Colonic mucosa (tissue), 4 donors: ENCODE measurements at regions not wholly inside any gene's neighbourhood (a gene's known extent, or its start where the extent isn't known, plus 50 kb on each side); places are given as distances from the start of the nearest gene placed in this dataset.

ENCODE experiments used
- DNase-seq: peaks from one replicate; pipeline ENCODE4 v3.0.0-alpha.2; 2020
- H3K27ac ChIP-seq: fragments of 200-600 bp; one replicate; pipeline ENCODE4 v1.8.0; 2021
- H3K27me3 ChIP-seq: fragments of 200-600 bp; one replicate; pipeline ENCODE4 v1.8.0; 2021
- H3K36me3 ChIP-seq: fragments of 200-600 bp; one replicate; pipeline ENCODE4 v1.8.0; 2021
- H3K4me1 ChIP-seq: fragments of 200-600 bp; one replicate; pipeline ENCODE4 v1.8.0; 2021; ENCODE audit warnings: mild to moderate bottlenecking
- H3K4me3 ChIP-seq: fragments of 200-600 bp; one replicate; pipeline ENCODE4 v1.8.0; 2021
- H3K9ac ChIP-seq, 2 donors: one replicate each; pipeline ENCODE4 v1.7.0; 2013; ENCODE audit warnings: control low read depth in 2 of 2, low read depth in 2 of 2, low read length in 2 of 2
- H3K9me3 ChIP-seq: fragments of 200-600 bp; one replicate; pipeline ENCODE4 v1.8.0; 2021
- intact Hi-C: fragments of 100-400 bp; cut with DNase I; formaldehyde crosslinking; loops from one replicate; pipeline ENCODE4 v1.14.1; 2022
- TF ChIP-seq, protein P1 (sequence below): fragments of 200-600 bp; IDR thresholded peaks from one replicate; pipeline ENCODE4 v1.8.0; 2022; ENCODE audit warnings: antibody characterized with exemption, mild to moderate bottlenecking
- donor health status: healthy.
- donor health status: DM: no; HTN: no; CAD: no.
- donor health status: DM: no; HTN: no; CAD: no.

DNA sequence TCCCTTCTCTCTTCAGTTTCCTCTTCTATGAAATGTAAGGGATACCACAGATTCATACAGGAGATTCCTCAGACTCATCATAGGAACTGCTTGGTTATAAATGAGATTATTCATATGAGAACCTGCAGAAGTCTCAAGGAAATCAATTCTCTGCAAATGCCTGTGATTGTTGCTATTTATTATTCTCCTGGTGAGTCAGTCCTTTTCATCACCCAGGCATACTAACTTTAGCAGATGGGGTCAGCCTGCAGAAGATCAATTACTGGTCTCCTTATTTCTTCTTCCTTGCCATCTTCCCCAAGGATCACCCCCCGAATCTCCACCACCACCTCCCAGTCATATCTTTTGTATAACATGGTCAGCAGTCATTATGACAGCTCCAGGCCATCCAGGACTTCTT lies 53.8 kb upstream of the DCP1A start:
- Histone ChIP-seq H3K36me3 (no peaks in the 10 kb centered on the region), H3K27me3 (no peaks in the 10 kb centered on the region), H3K4me1 (no peaks in the 10 kb centered on the region), H3K9ac (no peak overlapping the region), H3K9me3 (no peaks in the 10 kb centered on the region), H3K4me3 (no peak overlapping the region), H3K27ac (no peak overlapping the region)
- TF ChIP-seq, protein P1, sequence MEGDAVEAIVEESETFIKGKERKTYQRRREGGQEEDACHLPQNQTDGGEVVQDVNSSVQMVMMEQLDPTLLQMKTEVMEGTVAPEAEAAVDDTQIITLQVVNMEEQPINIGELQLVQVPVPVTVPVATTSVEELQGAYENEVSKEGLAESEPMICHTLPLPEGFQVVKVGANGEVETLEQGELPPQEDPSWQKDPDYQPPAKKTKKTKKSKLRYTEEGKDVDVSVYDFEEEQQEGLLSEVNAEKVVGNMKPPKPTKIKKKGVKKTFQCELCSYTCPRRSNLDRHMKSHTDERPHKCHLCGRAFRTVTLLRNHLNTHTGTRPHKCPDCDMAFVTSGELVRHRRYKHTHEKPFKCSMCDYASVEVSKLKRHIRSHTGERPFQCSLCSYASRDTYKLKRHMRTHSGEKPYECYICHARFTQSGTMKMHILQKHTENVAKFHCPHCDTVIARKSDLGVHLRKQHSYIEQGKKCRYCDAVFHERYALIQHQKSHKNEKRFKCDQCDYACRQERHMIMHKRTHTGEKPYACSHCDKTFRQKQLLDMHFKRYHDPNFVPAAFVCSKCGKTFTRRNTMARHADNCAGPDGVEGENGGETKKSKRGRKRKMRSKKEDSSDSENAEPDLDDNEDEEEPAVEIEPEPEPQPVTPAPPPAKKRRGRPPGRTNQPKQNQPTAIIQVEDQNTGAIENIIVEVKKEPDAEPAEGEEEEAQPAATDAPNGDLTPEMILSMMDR, result no peak
- intact Hi-C loops, result no loop called here
- no peak for DNase-seq

- TF ChIP-seq, protein P1, result no peak
- Histone ChIP-seq H3K9ac (no peak overlapping the region), H3K4me3 (no peak overlapping the region), H3K4me1 (no peaks in the 10 kb centered on the region), H3K36me3 (no peaks in the 10 kb centered on the region), H3K9me3 (no peaks in the 10 kb centered on the region), H3K27ac (no peak overlapping the region), H3K27me3 (no peaks in the 10 kb centered on the region)
- DNase-seq, result no peak
- intact Hi-C loops, result no loop called here
Observed at GRCh38 chr3:53402326-53402725, 55.0 kb upstream of the DCP1A start.

DNA sequence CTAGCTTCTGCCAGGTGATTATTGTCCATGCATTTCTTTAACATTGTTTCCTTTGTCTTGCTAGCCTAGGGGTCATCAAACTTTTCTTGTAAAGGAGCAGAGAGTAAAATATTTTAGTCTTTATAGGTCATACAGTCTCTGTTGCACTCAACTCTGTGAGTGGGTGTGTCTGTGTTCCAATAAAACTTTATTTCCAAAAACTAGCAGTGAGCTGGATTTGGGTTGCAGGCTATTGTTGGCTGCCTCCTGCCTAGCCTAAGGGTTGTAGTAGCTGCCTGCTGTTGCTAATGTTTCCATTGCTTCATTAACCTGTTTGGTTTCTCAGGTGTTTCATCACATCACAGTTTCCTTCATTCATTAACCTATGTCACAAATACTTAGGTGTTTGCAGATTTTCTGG lies 64.0 kb upstream of the DCP1A start:
- H3K4me3 ChIP-seq, result no peak overlapping the region
- TF ChIP-seq, protein P1, result no peak
- no peak overlapping the region for H3K27ac ChIP-seq
- H3K9me3 ChIP-seq, result no peaks in the 10 kb centered on the region
- DNase-seq, result no peak
- H3K36me3 ChIP-seq, result no peaks in the 10 kb centered on the region
- H3K9ac ChIP-seq, result no peak overlapping the region
- H3K27me3 ChIP-seq, result no peaks in the 10 kb centered on the region
- intact Hi-C loops, result no loop called here
- no peaks in the 10 kb centered on the region for H3K4me1 ChIP-seq

- TF ChIP-seq, protein P1, result no peak
- Histone ChIP-seq H3K9ac (no peak overlapping the region), H3K27ac (no peak overlapping the region), H3K36me3 (no peaks in the 10 kb centered on the region), H3K4me3 (no peak overlapping the region), H3K27me3 (no peaks in the 10 kb centered on the region), H3K9me3 (no peaks in the 10 kb centered on the region), H3K4me1 (no peaks in the 10 kb centered on the region)
- no peak for DNase-seq
- intact Hi-C loops, result no loop called here
Observed at GRCh38 chr3:53412953-53413352, 65.6 kb upstream of the DCP1A start.

DNA sequence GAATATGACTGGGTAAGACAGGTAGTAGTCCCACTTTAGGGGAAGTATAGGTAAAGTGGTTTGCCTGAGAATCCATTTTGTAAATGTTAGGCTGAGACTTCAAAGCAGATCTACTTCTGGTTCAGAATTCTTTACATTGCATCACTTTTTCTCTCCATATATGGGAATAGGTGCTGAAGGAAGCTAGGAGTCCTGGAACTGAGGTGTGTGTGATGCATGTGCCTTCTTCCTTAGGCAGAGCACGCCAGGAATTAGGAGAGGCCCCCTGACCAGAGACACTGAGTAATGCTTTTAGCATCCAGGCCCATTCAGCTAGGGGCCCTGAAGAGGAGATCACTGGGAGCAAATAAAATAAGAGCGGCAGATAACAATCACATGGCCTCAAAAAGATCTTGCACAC lies 69.2 kb upstream of the DCP1A start:
- no peak overlapping the region for H3K9ac ChIP-seq
- no peak for DNase-seq
- intact Hi-C loops, result no loop called here
- no peaks in the 10 kb centered on the region for H3K9me3 ChIP-seq
- no peak overlapping the region for H3K4me3 ChIP-seq
- no peaks in the 10 kb centered on the region for H3K36me3 ChIP-seq
- TF ChIP-seq, protein P1, result no peak
- H3K4me1 ChIP-seq, result no peaks in the 10 kb centered on the region
- H3K27me3 ChIP-seq, result no peaks in the 10 kb centered on the region
- no peak overlapping the region for H3K27ac ChIP-seq

- no peak overlapping the region for H3K9ac ChIP-seq
- no peak overlapping the region for H3K27ac ChIP-seq
- H3K4me1 ChIP-seq, result no peaks in the 10 kb centered on the region
- H3K9me3 ChIP-seq, result no peaks in the 10 kb centered on the region
- TF ChIP-seq, protein P1, result no peak
- intact Hi-C loops, result no loop called here
- H3K27me3 ChIP-seq, result no peaks in the 10 kb centered on the region
- no peak for DNase-seq
- no peak overlapping the region for H3K4me3 ChIP-seq
- H3K36me3 ChIP-seq, result no peaks in the 10 kb centered on the region
Observed at GRCh38 chr3:53420831-53421230, 73.5 kb upstream of the DCP1A start.
